Calu3 (cell line): ENCODE measurements at regions not wholly inside any gene's neighbourhood (a gene's known extent, or its start where the extent isn't known, plus 50 kb on each side); places are given as distances from the start of the nearest gene placed in this dataset.

Experiments
- BruUV-seq: library from RNA; stranded (reverse); fragments of 400-500 nt; replicated peaks from 2 replicates; lab custom pipeline; 2021; lab: Mats Ljungman, UMichigan
- CTCF ChIA-PET: fragments of 300-600 bp; sonication (Branson Sonifier 250); formaldehyde crosslinking; loops from one replicate; lab custom pipeline; 2022; ENCODE audit warnings: antibody characterized with exemption; lab: Charles Lee
- DNase-seq: peaks from one replicate; pipeline ENCODE4 v3.0.0; 2022
- H3K27ac Mint-ChIP-seq: one replicate; pipeline ENCODE4 v1.8.0; 2022; ENCODE audit warnings: mixed read lengths; ENCODE audit not compliant: unreplicated experiment
- H3K27me3 Mint-ChIP-seq: one replicate; pipeline ENCODE4 v1.8.0; 2022; ENCODE audit warnings: mixed read lengths; ENCODE audit not compliant: unreplicated experiment
- H3K36me3 Mint-ChIP-seq: one replicate; pipeline ENCODE4 v1.8.0; 2022; ENCODE audit warnings: mild to moderate bottlenecking, moderate library complexity, mixed read lengths; ENCODE audit not compliant: insufficient read depth, unreplicated experiment
- H3K4me1 Mint-ChIP-seq: one replicate; pipeline ENCODE4 v1.8.0; 2022; ENCODE audit warnings: mild to moderate bottlenecking, low read depth, mixed read lengths; ENCODE audit not compliant: unreplicated experiment
- H3K4me3 Mint-ChIP-seq: one replicate; pipeline ENCODE4 v1.8.0; 2022; ENCODE audit warnings: mild to moderate bottlenecking, low read depth, moderate library complexity, mixed read lengths; ENCODE audit not compliant: unreplicated experiment
- H3K9me3 Mint-ChIP-seq: one replicate; pipeline ENCODE4 v1.8.0; 2022; ENCODE audit warnings: low read depth, mixed read lengths; ENCODE audit not compliant: unreplicated experiment
- CTCF ChIP-seq: fragments of 200-600 bp; IDR thresholded peaks from one replicate; pipeline ENCODE4 v1.8.0; 2022; ENCODE audit warnings: antibody characterized with exemption; ENCODE audit not compliant: unreplicated experiment
- intact Hi-C: fragments of 100-400 bp; cut with micrococcal nuclease; formaldehyde crosslinking; loops from one replicate; pipeline ENCODE4 v1.10.0; 2022; ENCODE audit not compliant: unreplicated experiment

GRCh38 chr6:26306232-26306631 is 58.8 kb upstream of the BTN3A2 start:
- peaks cover 24% of the 10 kb centered on the region for H3K4me1 Mint-ChIP-seq
- no peak overlapping the region for H3K4me3 Mint-ChIP-seq
- DNase-seq: no peak
- H3K9me3 Mint-ChIP-seq: no peaks in the 10 kb centered on the region
- no TSS peak for BruUV-seq
- H3K27ac Mint-ChIP-seq: no peak overlapping the region
- intact Hi-C loops: no loop called here
- H3K36me3 Mint-ChIP-seq: peaks cover 14% of the 10 kb centered on the region
- CTCF ChIA-PET: interaction anchor here (1.6 kb wide), 1 partner anchor 16 kb away, joined by 4 read pairs; no protein-coding TSS in a partner anchor
- TF ChIP-seq CTCF: no peak
- H3K27me3 Mint-ChIP-seq: no peaks in the 10 kb centered on the region

- intact Hi-C loops: no loop called here
- no peak for DNase-seq
- no TSS peak for BruUV-seq
Measured at GRCh38 chr6:26307850-26308249, 57.1 kb upstream of the BTN3A2 start.

GRCh38 chr6:26309731-26310142 is 55.3 kb upstream of the BTN3A2 start:
- Mint-ChIP-seq H3K36me3 (peaks cover 40% of the 10 kb centered on the region), H3K4me1 (peaks cover 43% of the 10 kb centered on the region), H3K27me3 (no peaks in the 10 kb centered on the region), H3K4me3 (peak overlapping the region; percentile 75), H3K27ac (peak overlapping the region; percentile 98), H3K9me3 (no peaks in the 10 kb centered on the region)
- BruUV-seq: no TSS peak
- TF ChIP-seq CTCF: no peak
- DNase-seq: no peak
- intact Hi-C loops: no loop called here
- CTCF ChIA-PET: interaction anchor here (1.2 to 1.5 kb wide), 2 partner anchors 13 to 14 kb away, joined by 3 to 13 read pairs; no protein-coding TSS in a partner anchor

More at GRCh38 chr6:26307850-26308249, 57.1 kb upstream of the BTN3A2 start:
- no peak overlapping the region for H3K4me3 Mint-ChIP-seq
- no peaks in the 10 kb centered on the region for H3K27me3 Mint-ChIP-seq
- H3K36me3 Mint-ChIP-seq: peaks cover 30% of the 10 kb centered on the region
- no peak for TF ChIP-seq CTCF
- H3K9me3 Mint-ChIP-seq: no peaks in the 10 kb centered on the region
- CTCF ChIA-PET: interaction anchor here (0.7 to 1.6 kb wide), 2 partner anchors 12 to 15 kb away, joined by 3 to 4 read pairs; no protein-coding TSS in a partner anchor
- peaks cover 37% of the 10 kb centered on the region for H3K4me1 Mint-ChIP-seq
- no peak overlapping the region for H3K27ac Mint-ChIP-seq

GRCh38 chr6:26311012-26311384 is 54.0 kb upstream of the BTN3A2 start:
- intact Hi-C loops: no loop called here
- H3K36me3 Mint-ChIP-seq: peaks cover 40% of the 10 kb centered on the region
- peak overlapping the region; percentile 98 for H3K27ac Mint-ChIP-seq
- peaks cover 43% of the 10 kb centered on the region for H3K4me1 Mint-ChIP-seq
- DNase-seq: peak; percentile 59
- H3K9me3 Mint-ChIP-seq: no peaks in the 10 kb centered on the region
- no peaks in the 10 kb centered on the region for H3K27me3 Mint-ChIP-seq
- no peak for TF ChIP-seq CTCF
- H3K4me3 Mint-ChIP-seq: peak overlapping the region; percentile 75
- no TSS peak for BruUV-seq
- CTCF ChIA-PET: no interaction called here
